Mesendoderm (in vitro differentiated cells): ENCODE measurements at regions not wholly inside any gene's neighbourhood (a gene's known extent, or its start where the extent isn't known, plus 50 kb on each side); places are given as distances from the start of the nearest gene placed in this dataset.

ENCODE experiments used
- DNase-seq: peaks from one replicate; pipeline ENCODE4 v3.0.0; 2013
- H2AK5ac ChIP-seq: 2 replicates; pipeline ENCODE4 v1.6.1; 2013; ENCODE audit warnings: low read length, inconsistent platforms
- H2BK120ac ChIP-seq: 2 replicates; pipeline ENCODE4 v1.6.1; 2013; ENCODE audit warnings: low read depth, mild to moderate bottlenecking, low read length, moderate library complexity, mixed read lengths
- H2BK15ac ChIP-seq: replicated peaks from 2 replicates; pipeline ENCODE4 v1.6.1; 2013; ENCODE audit warnings: low read depth, mild to moderate bottlenecking, moderate library complexity
- H2BK5ac ChIP-seq: 2 replicates; pipeline ENCODE4 v1.6.1; 2013; ENCODE audit warnings: low read length, inconsistent platforms
- H3K18ac ChIP-seq: 2 replicates; pipeline ENCODE4 v1.6.1; 2013; ENCODE audit warnings: mild to moderate bottlenecking, low read length, mixed read lengths
- H3K23ac ChIP-seq: one replicate; pipeline ENCODE4 v1.6.1; 2013; ENCODE audit warnings: low read length
- H3K27ac ChIP-seq: 2 replicates; pipeline ENCODE4 v1.5.1; 2013; ENCODE audit warnings: low read depth, mild to moderate bottlenecking, inconsistent platforms, low read length, moderate library complexity
- H3K27me3 ChIP-seq: 2 replicates; pipeline ENCODE4 v1.6.1; 2013; ENCODE audit warnings: low read length, control low read depth, mild to moderate bottlenecking, inconsistent platforms; ENCODE audit not compliant: insufficient read depth, poor library complexity
- H3K36me3 ChIP-seq: 2 replicates; pipeline ENCODE4 v1.6.1; 2013; ENCODE audit warnings: low read length, inconsistent platforms; ENCODE audit not compliant: control insufficient read depth, insufficient read depth
- H3K4ac ChIP-seq: one replicate; pipeline ENCODE4 v1.6.1; 2013; ENCODE audit warnings: low read depth, mild to moderate bottlenecking, low read length, moderate library complexity
- H3K4me1 ChIP-seq: 2 replicates; pipeline ENCODE4 v1.6.1; 2013; ENCODE audit warnings: low read depth, low read length, inconsistent platforms; ENCODE audit not compliant: control insufficient read depth
- H3K4me2 ChIP-seq: 2 replicates; pipeline ENCODE4 v1.6.1; 2013; ENCODE audit warnings: low read length
- H3K4me3 ChIP-seq: 2 replicates; pipeline ENCODE4 v1.5.1; 2013; ENCODE audit warnings: mild to moderate bottlenecking, low read length
- H3K56ac ChIP-seq: one replicate; pipeline ENCODE4 v1.6.1; 2013; ENCODE audit warnings: low read length
- H3K79me1 ChIP-seq: 2 replicates; pipeline ENCODE4 v1.6.1; 2013; ENCODE audit warnings: low read length, inconsistent platforms
- H3K79me2 ChIP-seq: 2 replicates; pipeline ENCODE4 v1.6.1; 2013; ENCODE audit warnings: mild to moderate bottlenecking, low read length; ENCODE audit not compliant: control insufficient read depth, insufficient read depth
- H3K9ac ChIP-seq: 2 replicates; pipeline ENCODE4 v1.6.1; 2013; ENCODE audit warnings: low read length, inconsistent platforms
- H4K5ac ChIP-seq: one replicate; pipeline ENCODE4 v1.6.1; 2013; ENCODE audit warnings: low read length
- H4K8ac ChIP-seq: one replicate; pipeline ENCODE4 v1.6.1; 2013; ENCODE audit warnings: low read depth, mild to moderate bottlenecking, control low read depth, low read length, moderate library complexity
- WGBS: extraction: QIAGEN DNeasy Blood & Tissue Kit; methylation state at CpG from one replicate; pipeline ENCODE4 v1.1.7; 2013; ENCODE audit warnings: low lambda C conversion rate, missing lambda C conversion rate; ENCODE audit not compliant: insufficient coverage; ENCODE audit errors: extremely low coverage; 5-methylcytosine and 5-hydroxymethylcytosine counted together

DNA sequence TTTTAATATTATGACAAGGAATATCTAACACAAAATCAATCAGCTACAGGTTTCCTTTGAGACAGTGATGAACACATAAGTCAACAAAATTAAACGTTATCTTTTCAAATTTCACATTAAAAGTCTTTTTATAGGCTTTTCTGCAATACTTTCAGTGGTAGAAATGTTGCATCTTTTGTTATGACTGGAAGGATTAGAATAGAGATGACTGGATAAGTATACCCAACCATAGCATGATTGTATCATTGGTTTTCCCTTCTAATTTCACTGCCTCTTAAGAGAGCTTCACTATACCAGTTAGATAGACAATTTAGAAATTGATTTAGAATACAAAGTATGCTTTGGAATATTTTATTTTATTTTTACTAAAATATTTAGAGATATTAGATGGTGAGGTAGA, 273.9 kb downstream of the PHF14 start:
- no peak overlapping the region for H3K56ac ChIP-seq
- no peak overlapping the region for H3K9ac ChIP-seq
- H2BK120ac ChIP-seq: no peak overlapping the region
- DNase-seq: no peak
- H2BK15ac ChIP-seq: no peak overlapping the region
- no peak overlapping the region for H4K8ac ChIP-seq
- H3K18ac ChIP-seq: no peak overlapping the region
- no peak overlapping the region for H3K4ac ChIP-seq
- WGBS: no CpG with 5 or more reads among the region's 1 CpG
- no peak overlapping the region for H3K4me2 ChIP-seq
- H3K27ac ChIP-seq: no peak overlapping the region
- no peak overlapping the region for H3K4me3 ChIP-seq
- H3K23ac ChIP-seq: no peak overlapping the region
- H3K79me2 ChIP-seq: no peaks in the 10 kb centered on the region
- H3K27me3 ChIP-seq: no peaks in the 10 kb centered on the region
- no peak overlapping the region for H4K5ac ChIP-seq
- H3K4me1 ChIP-seq: no peaks in the 10 kb centered on the region
- no peak overlapping the region for H2AK5ac ChIP-seq
- H2BK5ac ChIP-seq: no peak overlapping the region
- no peaks in the 10 kb centered on the region for H3K79me1 ChIP-seq
- no peaks in the 10 kb centered on the region for H3K36me3 ChIP-seq

DNA sequence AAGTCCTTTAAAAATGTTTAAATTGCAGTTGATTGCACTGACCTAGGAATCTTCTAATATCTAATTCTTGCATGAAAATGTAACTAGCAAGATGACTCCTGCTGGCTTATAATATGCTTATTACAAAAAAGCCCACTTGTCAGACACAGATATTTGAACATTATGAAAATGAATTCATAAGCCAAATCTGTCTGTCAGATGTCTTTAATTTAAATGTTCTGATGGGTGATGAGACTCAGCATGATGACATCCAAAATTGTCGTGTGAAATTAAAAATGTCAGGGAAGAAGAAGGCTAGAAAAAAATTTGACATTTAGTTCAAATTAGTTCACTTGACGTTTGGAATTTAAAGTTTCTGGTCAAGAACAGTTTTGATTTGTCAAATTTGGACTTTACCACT, 277.8 kb downstream of the PHF14 start:
- no CpG with 5 or more reads among the region's 2 CpGs for WGBS
- Histone ChIP-seq H3K79me1 (no peaks in the 10 kb centered on the region), H3K9ac (no peak overlapping the region), H3K27ac (no peak overlapping the region), H2AK5ac (no peak overlapping the region), H3K56ac (no peak overlapping the region), H3K36me3 (no peaks in the 10 kb centered on the region), H2BK5ac (no peak overlapping the region), H3K4ac (no peak overlapping the region), H3K4me3 (no peak overlapping the region), H3K18ac (no peak overlapping the region), H3K4me1 (no peaks in the 10 kb centered on the region), H4K8ac (no peak overlapping the region), H3K23ac (no peak overlapping the region), H2BK15ac (no peak overlapping the region), H3K4me2 (no peak overlapping the region), H4K5ac (no peak overlapping the region), H2BK120ac (no peak overlapping the region), H3K27me3 (no peaks in the 10 kb centered on the region), H3K79me2 (no peaks in the 10 kb centered on the region)
- no peak for DNase-seq

DNA sequence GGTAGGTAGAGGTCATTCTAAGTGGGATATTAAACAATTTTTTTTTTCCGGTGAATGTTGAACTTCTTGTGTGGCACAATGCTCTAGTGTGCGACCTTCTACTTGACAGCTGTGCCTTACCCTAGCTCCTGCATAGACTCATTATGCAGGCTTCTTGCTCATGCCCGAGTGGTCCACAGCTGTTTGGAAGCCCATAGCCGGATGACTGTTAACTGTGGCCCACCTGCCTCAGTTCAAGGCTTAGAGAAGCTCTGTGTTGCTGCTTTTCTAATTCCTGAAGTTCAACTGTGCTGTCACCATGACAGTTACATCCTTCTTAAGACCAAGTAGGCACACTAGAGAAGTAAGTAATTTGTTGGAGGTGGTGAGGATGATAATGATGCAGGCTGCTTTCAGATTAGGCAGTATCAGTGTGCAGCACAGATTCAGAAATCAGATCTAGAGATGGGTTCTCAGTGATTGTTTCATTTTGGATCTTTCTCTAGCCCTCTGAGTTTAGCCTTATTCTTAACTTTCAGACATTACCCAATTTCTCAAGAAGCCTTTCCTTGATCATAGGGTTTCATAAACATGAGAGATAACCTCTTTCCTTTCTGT, 278.4 kb downstream of the PHF14 start:
- H3K9ac ChIP-seq: no peak overlapping the region
- H3K27me3 ChIP-seq: no peaks in the 10 kb centered on the region
- no peak overlapping the region for H3K18ac ChIP-seq
- H2BK15ac ChIP-seq: no peak overlapping the region
- H3K23ac ChIP-seq: no peak overlapping the region
- WGBS: no CpG with 5 or more reads among the region's 4 CpGs
- no peak overlapping the region for H4K5ac ChIP-seq
- H3K79me2 ChIP-seq: no peaks in the 10 kb centered on the region
- no peaks in the 10 kb centered on the region for H3K79me1 ChIP-seq
- no peaks in the 10 kb centered on the region for H3K4me1 ChIP-seq
- no peaks in the 10 kb centered on the region for H3K36me3 ChIP-seq
- DNase-seq: no peak
- no peak overlapping the region for H3K4ac ChIP-seq
- no peak overlapping the region for H3K4me2 ChIP-seq
- H3K4me3 ChIP-seq: no peak overlapping the region
- no peak overlapping the region for H3K27ac ChIP-seq
- H3K56ac ChIP-seq: no peak overlapping the region
- H2BK5ac ChIP-seq: no peak overlapping the region
- no peak overlapping the region for H2BK120ac ChIP-seq
- no peak overlapping the region for H4K8ac ChIP-seq
- H2AK5ac ChIP-seq: no peak overlapping the region

DNA sequence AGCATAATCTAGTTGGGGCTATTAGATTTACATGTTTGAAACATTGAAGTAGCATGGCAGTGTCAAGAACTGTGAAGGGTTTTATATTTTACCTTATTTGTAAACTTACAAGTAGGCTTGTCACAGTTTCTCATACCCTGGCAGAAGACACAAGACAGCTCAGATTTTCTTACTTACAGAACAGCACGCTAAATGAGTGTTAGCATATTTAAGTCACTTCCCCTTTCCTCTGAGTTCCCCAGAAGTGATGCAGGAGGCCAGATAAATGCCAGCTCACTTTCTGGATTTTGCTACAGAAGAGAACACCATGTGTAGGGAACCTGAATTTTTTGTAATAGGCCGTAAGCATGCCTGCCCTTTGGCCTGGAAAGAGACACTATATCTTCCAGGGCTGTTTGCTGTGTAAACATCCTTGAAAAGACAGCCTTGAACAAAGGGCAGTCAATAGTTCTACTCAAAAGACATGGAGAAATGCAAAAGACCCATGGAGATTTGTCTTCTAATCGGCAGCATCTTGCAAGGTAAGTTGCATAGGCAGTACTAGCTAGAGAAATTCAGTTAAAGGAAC, 279.1 kb downstream of the PHF14 start:
- no peak overlapping the region for H3K27ac ChIP-seq
- H2BK5ac ChIP-seq: no peak overlapping the region
- no peaks in the 10 kb centered on the region for H3K36me3 ChIP-seq
- no peak overlapping the region for H3K4ac ChIP-seq
- no peak overlapping the region for H3K9ac ChIP-seq
- H4K8ac ChIP-seq: no peak overlapping the region
- no peak overlapping the region for H3K4me3 ChIP-seq
- H3K4me1 ChIP-seq: no peaks in the 10 kb centered on the region
- H3K79me2 ChIP-seq: no peaks in the 10 kb centered on the region
- no peak overlapping the region for H2BK15ac ChIP-seq
- H4K5ac ChIP-seq: no peak overlapping the region
- H3K18ac ChIP-seq: no peak overlapping the region
- no peak overlapping the region for H3K56ac ChIP-seq
- no peak overlapping the region for H3K4me2 ChIP-seq
- H3K27me3 ChIP-seq: no peaks in the 10 kb centered on the region
- no peak overlapping the region for H2AK5ac ChIP-seq
- WGBS: no CpG with 5 or more reads among the region's 3 CpGs
- DNase-seq: no peak
- no peak overlapping the region for H2BK120ac ChIP-seq
- H3K79me1 ChIP-seq: no peaks in the 10 kb centered on the region
- no peak overlapping the region for H3K23ac ChIP-seq

DNA sequence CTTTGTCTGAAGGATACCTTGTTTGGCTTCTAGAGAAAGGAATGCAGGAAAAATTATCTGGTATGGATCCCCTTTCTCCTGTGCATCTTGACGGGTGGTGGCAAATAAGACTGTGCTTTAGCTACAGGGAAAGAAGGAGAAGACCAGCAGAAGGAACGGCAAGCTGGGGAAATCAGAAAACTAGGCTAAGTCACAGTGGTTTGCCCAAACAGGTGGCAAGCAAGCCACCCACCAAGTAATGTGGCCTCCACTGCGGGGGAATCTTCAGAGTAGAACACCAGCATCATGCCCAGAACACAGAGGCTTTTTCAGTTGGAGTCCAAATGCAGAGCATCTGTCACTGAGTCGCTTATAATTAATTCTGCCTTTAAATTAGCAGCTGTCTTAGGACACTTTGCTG, 282.8 kb downstream of the PHF14 start:
- WGBS: no CpG with 5 or more reads among the region's 4 CpGs
- no peak overlapping the region for H3K4me2 ChIP-seq
- no peaks in the 10 kb centered on the region for H3K79me2 ChIP-seq
- H3K18ac ChIP-seq: no peak overlapping the region
- no peak overlapping the region for H2BK15ac ChIP-seq
- H4K5ac ChIP-seq: no peak overlapping the region
- H3K27me3 ChIP-seq: no peaks in the 10 kb centered on the region
- H3K56ac ChIP-seq: no peak overlapping the region
- no peak overlapping the region for H4K8ac ChIP-seq
- no peak for DNase-seq
- no peak overlapping the region for H2BK120ac ChIP-seq
- H2AK5ac ChIP-seq: no peak overlapping the region
- H3K9ac ChIP-seq: no peak overlapping the region
- H2BK5ac ChIP-seq: no peak overlapping the region
- no peak overlapping the region for H3K23ac ChIP-seq
- no peak overlapping the region for H3K4ac ChIP-seq
- H3K27ac ChIP-seq: no peak overlapping the region
- no peaks in the 10 kb centered on the region for H3K36me3 ChIP-seq
- H3K4me1 ChIP-seq: no peaks in the 10 kb centered on the region
- H3K4me3 ChIP-seq: no peak overlapping the region
- no peaks in the 10 kb centered on the region for H3K79me1 ChIP-seq

DNA sequence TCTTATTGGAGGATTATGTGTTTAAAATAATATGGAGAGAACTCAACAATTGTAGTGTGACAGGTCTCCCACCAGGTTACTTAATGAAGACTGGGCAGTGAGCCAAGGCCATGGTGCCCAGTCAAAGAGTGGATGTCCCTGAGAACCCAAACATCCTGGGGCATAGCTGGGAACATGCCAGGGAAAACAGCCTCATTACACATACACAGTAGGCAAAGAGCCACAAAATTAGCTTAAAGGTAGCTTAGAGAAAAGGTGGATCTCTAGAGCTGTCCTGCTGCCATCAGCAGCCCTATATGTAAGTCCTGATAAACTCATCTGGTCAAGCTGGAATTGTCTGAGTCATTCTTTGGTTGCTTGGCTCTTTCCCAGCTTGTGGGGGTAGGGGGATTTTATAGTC, 287.8 kb downstream of the PHF14 start:
- Histone ChIP-seq H2AK5ac (no peak overlapping the region), H3K4ac (no peak overlapping the region), H3K27me3 (no peaks in the 10 kb centered on the region), H4K8ac (no peak overlapping the region), H3K4me1 (no peaks in the 10 kb centered on the region), H3K9ac (no peak overlapping the region), H3K79me2 (no peaks in the 10 kb centered on the region), H2BK5ac (no peak overlapping the region), H3K56ac (no peak overlapping the region), H3K36me3 (no peaks in the 10 kb centered on the region), H3K4me3 (no peak overlapping the region), H3K4me2 (no peak overlapping the region), H3K18ac (no peak overlapping the region), H3K27ac (no peak overlapping the region), H4K5ac (no peak overlapping the region), H2BK15ac (no peak overlapping the region), H3K23ac (no peak overlapping the region), H2BK120ac (no peak overlapping the region), H3K79me1 (no peaks in the 10 kb centered on the region)
- DNase-seq: no peak
